H9 (cell line): ENCODE measurements at regions not wholly inside any gene's neighbourhood (a gene's known extent, or its start where the extent isn't known, plus 50 kb on each side); places are given as distances from the start of the nearest gene placed in this dataset.

ENCODE experiments used
- DNase-seq: peaks from one replicate; pipeline ENCODE4 v3.0.0-alpha.2; 2017
- H2AFZ ChIP-seq: one replicate; pipeline ENCODE4 v1.6.1; 2013; ENCODE audit warnings: mild to moderate bottlenecking, low read length, control low read depth, moderate library complexity
- H2AK5ac ChIP-seq: 2 replicates; pipeline ENCODE4 v1.6.1; 2013; ENCODE audit warnings: low read length, control low read depth, mixed read lengths; ENCODE audit not compliant: insufficient read length
- H2BK120ac ChIP-seq: one replicate; pipeline ENCODE4 v1.6.1; 2013; ENCODE audit warnings: low read depth, mild to moderate bottlenecking, low read length, control low read depth, inconsistent platforms; ENCODE audit not compliant: poor library complexity, severe bottlenecking
- H2BK12ac ChIP-seq: 2 replicates; pipeline ENCODE4 v1.6.1; 2013; ENCODE audit warnings: low read length, control low read depth, mixed read lengths, low read depth; ENCODE audit not compliant: insufficient read length
- H2BK15ac ChIP-seq: 2 replicates; pipeline ENCODE4 v1.6.1; 2013; ENCODE audit warnings: low read depth, low read length, control low read depth
- H2BK20ac ChIP-seq: one replicate; pipeline ENCODE4 v1.6.1; 2013; ENCODE audit warnings: low read depth, mild to moderate bottlenecking, low read length, control low read depth, inconsistent platforms; ENCODE audit not compliant: poor library complexity, severe bottlenecking
- H2BK5ac ChIP-seq: 2 replicates; pipeline ENCODE4 v1.6.1; 2013; ENCODE audit warnings: low read length, control low read depth, mixed read lengths; ENCODE audit not compliant: insufficient read length
- H3K14ac ChIP-seq: 2 replicates; pipeline ENCODE4 v1.6.1; 2013; ENCODE audit warnings: low read length, control low read depth; ENCODE audit not compliant: insufficient read depth
- H3K18ac ChIP-seq: 2 replicates; pipeline ENCODE4 v1.6.1; 2013; ENCODE audit warnings: low read depth, mild to moderate bottlenecking, mixed read lengths, low read length, control low read depth; ENCODE audit not compliant: insufficient read length
- H3K23ac ChIP-seq: 2 replicates; pipeline ENCODE4 v1.6.1; 2013; ENCODE audit warnings: low read length, control low read depth, mixed read lengths, low read depth; ENCODE audit not compliant: insufficient read length
- H3K23me2 ChIP-seq: 2 replicates; pipeline ENCODE4 v1.6.1; 2013; ENCODE audit warnings: low read depth, mild to moderate bottlenecking, mixed read lengths, low read length, control low read depth; ENCODE audit not compliant: insufficient read length, poor library complexity, severe bottlenecking
- H3K27ac ChIP-seq: 2 replicates; pipeline ENCODE4 v1.5.1; 2013; ENCODE audit warnings: low read length, control low read depth, mixed read lengths, low read depth; ENCODE audit not compliant: insufficient read length
- H3K27me3 ChIP-seq: 2 replicates; pipeline ENCODE4 v1.6.1; 2013; ENCODE audit warnings: low read length, control low read depth, inconsistent platforms; ENCODE audit not compliant: insufficient read depth
- H3K4ac ChIP-seq: 2 replicates; pipeline ENCODE4 v1.6.1; 2013; ENCODE audit warnings: low read depth, mild to moderate bottlenecking, control low read depth, inconsistent platforms, low read length, moderate library complexity
- H3K4me1 ChIP-seq: 2 replicates; pipeline ENCODE4 v1.6.1; 2013; ENCODE audit warnings: low read length, control low read depth, inconsistent platforms; ENCODE audit not compliant: insufficient read depth
- H3K4me2 ChIP-seq: 2 replicates; pipeline ENCODE4 v1.6.1; 2013; ENCODE audit warnings: low read length, control low read depth, mixed read lengths; ENCODE audit not compliant: insufficient read length, insufficient read depth
- H3K56ac ChIP-seq: 2 replicates; pipeline ENCODE4 v1.6.1; 2013; ENCODE audit warnings: low read depth, mild to moderate bottlenecking, mixed read lengths, low read length, control low read depth; ENCODE audit not compliant: insufficient read length
- H3K79me1 ChIP-seq: 2 replicates; pipeline ENCODE4 v1.6.1; 2013; ENCODE audit warnings: low read depth, mild to moderate bottlenecking, moderate library complexity, low read length, control low read depth, inconsistent platforms; ENCODE audit not compliant: insufficient read depth, poor library complexity, severe bottlenecking
- H3K79me2 ChIP-seq: 2 replicates; pipeline ENCODE4 v1.6.1; 2013; ENCODE audit warnings: low read length, control low read depth, inconsistent platforms; ENCODE audit not compliant: insufficient read depth
- H3K9ac ChIP-seq: 2 replicates; pipeline ENCODE4 v1.6.1; 2013; ENCODE audit warnings: low read length, control low read depth, mixed read lengths; ENCODE audit not compliant: insufficient read length; ENCODE audit errors: extremely low read depth
- H3K9me3 ChIP-seq: one replicate; pipeline ENCODE4 v1.6.1; 2013; ENCODE audit warnings: low read depth, low read length, inconsistent platforms; ENCODE audit not compliant: control insufficient read depth
- H3T11ph ChIP-seq: one replicate; pipeline ENCODE4 v1.6.1; 2013; ENCODE audit warnings: mild to moderate bottlenecking, low read length, control low read depth, inconsistent platforms
- H4K20me1 ChIP-seq: one replicate; pipeline ENCODE4 v1.6.1; 2013; ENCODE audit not compliant: control insufficient read depth, insufficient read length, insufficient read depth
- H4K5ac ChIP-seq: 2 replicates; pipeline ENCODE4 v1.6.1; 2013; ENCODE audit warnings: low read depth, mild to moderate bottlenecking, mixed read lengths, low read length, control low read depth; ENCODE audit not compliant: insufficient read length
- H4K8ac ChIP-seq: replicated peaks from 2 replicates; pipeline ENCODE4 v1.6.1; 2013; ENCODE audit warnings: low read length, control low read depth, mixed read lengths, low read depth; ENCODE audit not compliant: insufficient read length
- H4K91ac ChIP-seq: 2 replicates; pipeline ENCODE4 v1.6.1; 2013; ENCODE audit warnings: low read depth, mild to moderate bottlenecking, moderate library complexity, mixed read lengths, low read length, control low read depth; ENCODE audit not compliant: insufficient read length
- H3K27ac Mint-ChIP-seq, 3 experiments: 2 replicates in 2 of 3; 3 replicates in 1 of 3; pipeline ENCODE4 v1.8.0; 2020 to 2021; ENCODE audit warnings: mixed read lengths in 3 of 3, mild to moderate bottlenecking in 1 of 3, moderate library complexity in 1 of 3
- H3K27me3 Mint-ChIP-seq: 2 replicates; pipeline ENCODE4 v1.8.0; 2021; ENCODE audit warnings: low read depth, mild to moderate bottlenecking, moderate library complexity, mixed read lengths
- H3K36me3 Mint-ChIP-seq, 3 experiments: 2 replicates in 2 of 3; 3 replicates in 1 of 3; pipeline ENCODE4 v1.8.0; 2020 to 2021; ENCODE audit warnings: low read depth in 3 of 3, mixed read lengths in 3 of 3; ENCODE audit not compliant: insufficient read depth in 1 of 3
- H3K4me1 Mint-ChIP-seq, 2 experiments: 2 replicates each; pipeline ENCODE4 v1.8.0; 2020; ENCODE audit warnings: mixed read lengths in 2 of 2
- H3K4me3 Mint-ChIP-seq, 2 experiments: 2 replicates in 1 of 2; 3 replicates in 1 of 2; pipeline ENCODE4 v1.8.0; 2020 to 2021; ENCODE audit warnings: mild to moderate bottlenecking in 2 of 2, mixed read lengths in 2 of 2, moderate library complexity in 1 of 2
- H3K9me3 Mint-ChIP-seq, 2 experiments: 2 replicates in 1 of 2; 3 replicates in 1 of 2; pipeline ENCODE4 v1.8.0; 2020; ENCODE audit warnings: mild to moderate bottlenecking in 2 of 2, mixed read lengths in 2 of 2, moderate library complexity in 1 of 2
- WGBS: extraction: QIAGEN DNeasy Blood & Tissue Kit; methylation state at CpG from one replicate; pipeline ENCODE4 v1.1.7; 2013; ENCODE audit warnings: missing lambda C conversion rate, low lambda C conversion rate, mixed read lengths; ENCODE audit not compliant: insufficient read length; ENCODE audit errors: extremely low coverage; 5-methylcytosine and 5-hydroxymethylcytosine counted together
- TF ChIP-seq, protein P1 (sequence below): fragments of 200-600 bp; sonication (generic); conservative IDR thresholded peaks from 3 replicates; pipeline ENCODE4 v1.8.0; 2021; ENCODE audit warnings: antibody characterized with exemption, mild to moderate bottlenecking

DNA sequence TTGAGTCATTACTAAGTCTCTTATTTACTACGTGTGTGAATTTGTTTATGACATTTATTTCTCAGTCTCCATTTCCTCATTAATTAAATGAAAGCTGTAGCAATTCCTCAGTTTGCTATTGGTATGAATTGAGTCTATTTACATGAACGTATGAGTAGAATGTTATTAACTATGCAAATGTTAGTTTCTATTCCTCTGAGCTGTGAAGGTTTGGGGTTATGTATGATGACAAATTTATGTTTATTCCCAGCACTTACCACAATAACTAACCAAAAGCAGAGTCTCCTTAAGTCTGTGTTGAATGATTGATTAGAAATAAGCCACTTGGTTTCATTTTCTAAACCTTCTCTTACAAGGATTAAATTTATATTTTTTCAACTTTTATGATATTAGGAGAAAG is 1340.9 kb downstream of the FSCB start:
- Histone ChIP-seq H2AK5ac (no peak overlapping the region), H3T11ph (no peak overlapping the region), H3K27me3 (no peaks in the 10 kb centered on the region), H3K27ac (no peak overlapping the region), H3K4me1 (no peaks in the 10 kb centered on the region), H3K79me1 (no peaks in the 10 kb centered on the region), H2BK15ac (no peak overlapping the region), H3K4ac (no peak overlapping the region), H3K18ac (no peak overlapping the region), H4K5ac (no peak overlapping the region), H3K9ac (no peak overlapping the region), H4K20me1 (no peaks in the 10 kb centered on the region), H2BK5ac (no peak overlapping the region), H2AFZ (no peak overlapping the region), H3K14ac (no peak overlapping the region), H3K56ac (no peak overlapping the region), H3K23me2 (no peaks in the 10 kb centered on the region), H2BK12ac (no peak overlapping the region), H4K91ac (no peak overlapping the region), H3K23ac (no peak overlapping the region), H2BK120ac (no peak overlapping the region), H3K4me2 (no peak overlapping the region), H4K8ac (no peak overlapping the region), H2BK20ac (no peak overlapping the region), H3K9me3 (no peaks in the 10 kb centered on the region), H3K79me2 (no peaks in the 10 kb centered on the region)
- Mint-ChIP-seq H3K27me3 (no peaks in the 10 kb centered on the region), H3K4me1 (no peaks in the 10 kb centered on the region), H3K9me3 (no peaks in the 10 kb centered on the region), H3K4me3 (no peak overlapping the region), H3K36me3 (no peaks in the 10 kb centered on the region), H3K27ac (no peak overlapping the region)
- TF ChIP-seq, protein P1, sequence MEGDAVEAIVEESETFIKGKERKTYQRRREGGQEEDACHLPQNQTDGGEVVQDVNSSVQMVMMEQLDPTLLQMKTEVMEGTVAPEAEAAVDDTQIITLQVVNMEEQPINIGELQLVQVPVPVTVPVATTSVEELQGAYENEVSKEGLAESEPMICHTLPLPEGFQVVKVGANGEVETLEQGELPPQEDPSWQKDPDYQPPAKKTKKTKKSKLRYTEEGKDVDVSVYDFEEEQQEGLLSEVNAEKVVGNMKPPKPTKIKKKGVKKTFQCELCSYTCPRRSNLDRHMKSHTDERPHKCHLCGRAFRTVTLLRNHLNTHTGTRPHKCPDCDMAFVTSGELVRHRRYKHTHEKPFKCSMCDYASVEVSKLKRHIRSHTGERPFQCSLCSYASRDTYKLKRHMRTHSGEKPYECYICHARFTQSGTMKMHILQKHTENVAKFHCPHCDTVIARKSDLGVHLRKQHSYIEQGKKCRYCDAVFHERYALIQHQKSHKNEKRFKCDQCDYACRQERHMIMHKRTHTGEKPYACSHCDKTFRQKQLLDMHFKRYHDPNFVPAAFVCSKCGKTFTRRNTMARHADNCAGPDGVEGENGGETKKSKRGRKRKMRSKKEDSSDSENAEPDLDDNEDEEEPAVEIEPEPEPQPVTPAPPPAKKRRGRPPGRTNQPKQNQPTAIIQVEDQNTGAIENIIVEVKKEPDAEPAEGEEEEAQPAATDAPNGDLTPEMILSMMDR: no peak
- WGBS: no CpG with 5 or more reads among the region's 2 CpGs
- DNase-seq: no peak
